GM18858 (cell line): ENCODE measurements at regions not wholly inside any gene's neighbourhood (a gene's known extent, or its start where the extent isn't known, plus 50 kb on each side); places are given as distances from the start of the nearest gene placed in this dataset.
A peak's percentile ranks its signal among the peaks of the same experiment; 100 is the strongest.

Experiments used
- ATAC-seq: cut with Tn5 transposase; IDR thresholded peaks from one replicate; pipeline ENCODE4 v1.9.1; 2021; ENCODE audit not compliant: unreplicated experiment

- no peak for ATAC-seq
These were observed 690.4 kb upstream of the NRXN1 start for GRCh38 chr2:51722311-51722710.

- ATAC-seq = no peak
These were observed 688.9 kb upstream of the NRXN1 start for GRCh38 chr2:51720826-51721225.

- ATAC-seq = no peak
These were observed 686.9 kb upstream of the NRXN1 start for GRCh38 chr2:51718881-51719280.

GRCh38 chr2:51717312-51717711 is 685.4 kb upstream of the NRXN1 start:
- ATAC-seq = no peak

- no peak for ATAC-seq
These were observed 679.8 kb upstream of the NRXN1 start for GRCh38 chr2:51711766-51712165.

- ATAC-seq = peak; percentile 75
These were observed 678.3 kb upstream of the NRXN1 start for GRCh38 chr2:51710222-51710621.

- no peak for ATAC-seq
These were observed 675.7 kb upstream of the NRXN1 start for GRCh38 chr2:51707625-51708024.

GRCh38 chr2:51706220-51706619 is 674.3 kb upstream of the NRXN1 start:
- no peak for ATAC-seq

GRCh38 chr2:51705417-51705816 is 673.5 kb upstream of the NRXN1 start:
- ATAC-seq = no peak

GRCh38 chr2:51698021-51698420 is 666.1 kb upstream of the NRXN1 start:
- no peak for ATAC-seq

GRCh38 chr2:51697095-51697494 is 665.2 kb upstream of the NRXN1 start:
- no peak for ATAC-seq

- ATAC-seq = no peak
These were observed 663.6 kb upstream of the NRXN1 start for GRCh38 chr2:51695531-51695930.

GRCh38 chr2:51693640-51694039 is 661.7 kb upstream of the NRXN1 start:
- no peak for ATAC-seq

GRCh38 chr2:51681854-51682253 is 649.9 kb upstream of the NRXN1 start:
- no peak for ATAC-seq

GRCh38 chr2:51673628-51674027 is 641.7 kb upstream of the NRXN1 start:
- no peak for ATAC-seq

- ATAC-seq = no peak
These were observed 635.7 kb upstream of the NRXN1 start for GRCh38 chr2:51667679-51668078.

- no peak for ATAC-seq
These were observed 630.3 kb upstream of the NRXN1 start for GRCh38 chr2:51662187-51662586.

- ATAC-seq = no peak
These were observed 625.9 kb upstream of the NRXN1 start for GRCh38 chr2:51657849-51658248.

GRCh38 chr2:51650769-51651168 is 618.8 kb upstream of the NRXN1 start:
- ATAC-seq = peak; percentile 90

- ATAC-seq = no peak
These were observed 617.4 kb upstream of the NRXN1 start for GRCh38 chr2:51649366-51649765.

GRCh38 chr2:51638811-51639210 is 606.9 kb upstream of the NRXN1 start:
- no peak for ATAC-seq

GRCh38 chr2:51633073-51633472 is 601.1 kb upstream of the NRXN1 start:
- ATAC-seq = no peak

GRCh38 chr2:51629406-51629805 is 597.5 kb upstream of the NRXN1 start:
- ATAC-seq = no peak

- ATAC-seq = no peak
These were observed 597.0 kb upstream of the NRXN1 start for GRCh38 chr2:51628917-51629316.
